Cardiac fibroblast (primary cell): ENCODE measurements at regions not wholly inside any gene's neighbourhood (a gene's known extent, or its start where the extent isn't known, plus 50 kb on each side); places are given as distances from the start of the nearest gene placed in this dataset.
"Not testable (repeated sequence)": the region's sequence is repeated elsewhere in the genome, so short reads cannot be mapped to it uniquely, and the experiment has no call there.

Source experiments
- DNase-seq, 2 donors: peaks; one replicate each; pipeline versions ENCODE4 v3.0.0 to v3.0.0-alpha.2; 2010; ENCODE audit warnings: low read depth in 2 of 2
- H3K4me3 ChIP-seq, 2 donors: replicated peaks in 1 of 2; 1 replicate in 1 of 2; 2 replicates in 1 of 2; pipeline ENCODE4 v1.5.1; 2011; ENCODE audit warnings: low read depth in 2 of 2, low read length in 2 of 2, mild to moderate bottlenecking in 2 of 2, moderate library complexity in 1 of 2
- CTCF ChIP-seq: IDR thresholded peaks from one replicate; pipeline ENCODE4 v1.5.1; 2011; ENCODE audit warnings: low read depth, mild to moderate bottlenecking, low read length, inconsistent platforms

- H3K4me3 ChIP-seq, result no peak overlapping the region
- TF ChIP-seq CTCF, result no peak
- no peak for DNase-seq
Measured at GRCh38 chr16:86270696-86271095, 239.6 kb upstream of the FOXF1 start.

GRCh38 chr16:86272744-86273143 lies 237.6 kb upstream of the FOXF1 start:
- no peak for TF ChIP-seq CTCF
- no peak for DNase-seq

GRCh38 chr16:86277221-86277620 lies 233.1 kb upstream of the FOXF1 start:
- DNase-seq, result no peak
- no peak overlapping the region for H3K4me3 ChIP-seq
- TF ChIP-seq CTCF, result no peak

More at GRCh38 chr16:86272744-86273143, 237.6 kb upstream of the FOXF1 start:
- H3K4me3 ChIP-seq, result no peak overlapping the region

GRCh38 chr16:86277859-86278258 lies 232.5 kb upstream of the FOXF1 start:
- not testable (repeated sequence) for H3K4me3 ChIP-seq, DNase-seq

DNA sequence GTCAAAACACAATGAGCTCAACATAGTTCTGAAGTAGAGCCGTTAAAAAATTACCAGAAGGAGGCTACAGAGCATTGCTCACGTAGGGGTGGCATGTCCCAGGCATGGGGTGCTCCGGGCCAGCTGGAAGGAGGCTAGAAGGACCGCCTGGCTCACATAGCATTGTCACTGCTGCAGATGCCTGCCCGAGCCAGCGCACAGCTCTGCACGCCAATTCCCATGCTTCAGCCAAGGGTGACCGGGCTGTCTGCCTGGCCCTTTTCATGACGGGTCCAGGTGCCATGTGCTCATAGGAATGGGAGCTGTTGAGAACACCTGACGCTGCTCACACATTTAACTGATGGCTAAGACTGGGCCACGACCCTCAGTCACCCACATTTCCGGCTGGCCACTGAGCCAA lies 228.9 kb upstream of the FOXF1 start:
- DNase-seq, result no peak
- TF ChIP-seq CTCF, result no peak

GRCh38 chr16:86283944-86284343 lies 226.4 kb upstream of the FOXF1 start:
- TF ChIP-seq CTCF, result no peak
- DNase-seq, result no peak
- no peak overlapping the region for H3K4me3 ChIP-seq

More for the DNA sequence above, 228.9 kb upstream of the FOXF1 start:
- H3K4me3 ChIP-seq, result no peak overlapping the region

GRCh38 chr16:86285421-86285820 lies 224.9 kb upstream of the FOXF1 start:
- no peak for TF ChIP-seq CTCF
- DNase-seq, result no peak
- H3K4me3 ChIP-seq, result no peak overlapping the region
